GM21723 (cell line): ENCODE measurements at regions not wholly inside any gene's neighbourhood (a gene's known extent, or its start where the extent isn't known, plus 50 kb on each side); places are given as distances from the start of the nearest gene placed in this dataset.

Experiments used
- ATAC-seq: cut with Tn5 transposase; IDR thresholded peaks from one replicate; pipeline ENCODE4 v1.9.1; 2021; ENCODE audit warnings: mild to moderate bottlenecking, moderate library complexity; ENCODE audit not compliant: unreplicated experiment

DNA sequence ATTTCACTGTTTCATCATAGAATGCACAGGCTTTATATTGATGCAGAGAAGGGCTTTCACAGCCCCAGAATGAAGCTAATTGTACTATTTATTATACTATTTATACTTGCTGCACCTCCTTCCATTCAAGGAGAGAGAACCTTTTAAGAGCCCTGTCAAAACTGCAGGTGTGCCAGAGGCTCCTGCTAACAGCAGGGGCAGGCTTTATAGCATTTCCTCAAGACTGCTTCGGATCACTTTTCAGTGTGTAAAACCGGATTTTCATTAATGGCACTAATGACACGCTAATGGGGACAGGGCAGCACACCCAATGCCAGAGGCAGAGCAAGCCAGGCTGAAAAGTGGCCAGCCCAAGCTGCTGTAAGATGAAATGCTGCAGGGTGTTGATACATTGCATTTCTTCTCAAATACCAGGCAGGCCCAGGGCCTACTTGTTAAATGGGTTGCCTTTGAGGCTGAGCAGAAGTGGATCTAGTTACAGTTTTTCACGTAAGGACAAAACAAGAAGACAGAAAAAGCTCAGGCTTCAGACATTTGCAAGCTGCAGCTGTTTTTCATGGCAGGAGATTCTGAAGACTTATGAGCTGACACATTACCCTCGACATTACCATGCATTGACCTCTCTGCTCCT is 487.7 kb upstream of the BTBD3 start:
- no peak for ATAC-seq

DNA sequence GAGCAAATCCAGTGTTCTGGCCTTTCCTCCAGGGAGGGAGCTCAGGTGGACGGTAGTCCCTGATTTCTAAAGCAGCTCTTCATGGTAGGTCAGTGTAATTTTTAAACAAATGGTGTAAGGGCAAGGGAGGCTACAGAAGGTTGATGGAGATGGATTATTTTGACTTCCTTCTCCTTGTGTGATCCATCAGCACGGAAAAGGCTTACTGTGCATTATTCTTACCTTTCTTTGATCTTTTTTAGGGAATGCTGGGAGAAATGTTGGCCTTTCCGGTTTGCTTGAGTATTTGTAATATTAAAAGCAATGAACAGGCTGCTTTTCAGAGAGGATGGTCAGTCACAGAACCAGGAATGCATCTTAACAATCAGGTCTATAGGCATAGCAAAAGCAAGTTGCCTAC is 487.0 kb upstream of the BTBD3 start:
- ATAC-seq = no peak

DNA sequence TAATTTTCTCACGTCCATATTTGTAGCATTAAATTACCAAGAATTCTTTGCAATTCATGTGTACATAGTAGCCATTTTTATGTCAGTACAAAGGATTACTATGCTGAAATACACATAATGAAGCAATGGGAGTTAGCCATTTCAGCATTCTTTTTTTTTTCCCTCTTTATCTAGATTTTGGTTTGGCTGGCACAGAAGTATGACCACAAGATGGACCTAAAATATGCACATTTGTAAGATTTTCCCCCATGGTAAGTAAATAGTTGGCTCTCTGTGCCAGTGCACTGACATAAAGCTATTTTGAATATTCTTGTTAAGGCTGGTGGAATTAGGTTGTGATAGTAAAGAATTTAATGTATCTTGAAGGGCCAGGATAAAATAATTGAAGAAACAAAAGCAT is 486.1 kb upstream of the BTBD3 start:
- ATAC-seq = no peak

DNA sequence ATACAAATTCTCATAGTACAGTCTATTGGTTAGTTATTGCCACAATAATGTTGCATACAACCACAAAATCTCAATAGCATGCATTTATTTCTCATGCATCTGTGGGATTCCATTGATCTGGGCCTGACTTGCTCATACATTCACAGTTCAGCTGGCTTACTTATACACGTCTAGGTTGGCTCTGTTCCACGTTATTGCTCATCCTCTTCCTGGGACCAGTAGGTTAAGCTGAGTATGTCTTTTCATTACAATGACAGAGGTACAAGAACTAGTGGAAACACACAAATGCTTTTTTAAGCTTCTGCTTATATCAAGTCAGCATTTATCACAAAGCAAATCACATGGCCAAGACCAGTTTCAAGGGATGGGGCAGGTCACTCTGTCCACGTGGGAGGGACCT is 485.3 kb upstream of the BTBD3 start:
- no peak for ATAC-seq

DNA sequence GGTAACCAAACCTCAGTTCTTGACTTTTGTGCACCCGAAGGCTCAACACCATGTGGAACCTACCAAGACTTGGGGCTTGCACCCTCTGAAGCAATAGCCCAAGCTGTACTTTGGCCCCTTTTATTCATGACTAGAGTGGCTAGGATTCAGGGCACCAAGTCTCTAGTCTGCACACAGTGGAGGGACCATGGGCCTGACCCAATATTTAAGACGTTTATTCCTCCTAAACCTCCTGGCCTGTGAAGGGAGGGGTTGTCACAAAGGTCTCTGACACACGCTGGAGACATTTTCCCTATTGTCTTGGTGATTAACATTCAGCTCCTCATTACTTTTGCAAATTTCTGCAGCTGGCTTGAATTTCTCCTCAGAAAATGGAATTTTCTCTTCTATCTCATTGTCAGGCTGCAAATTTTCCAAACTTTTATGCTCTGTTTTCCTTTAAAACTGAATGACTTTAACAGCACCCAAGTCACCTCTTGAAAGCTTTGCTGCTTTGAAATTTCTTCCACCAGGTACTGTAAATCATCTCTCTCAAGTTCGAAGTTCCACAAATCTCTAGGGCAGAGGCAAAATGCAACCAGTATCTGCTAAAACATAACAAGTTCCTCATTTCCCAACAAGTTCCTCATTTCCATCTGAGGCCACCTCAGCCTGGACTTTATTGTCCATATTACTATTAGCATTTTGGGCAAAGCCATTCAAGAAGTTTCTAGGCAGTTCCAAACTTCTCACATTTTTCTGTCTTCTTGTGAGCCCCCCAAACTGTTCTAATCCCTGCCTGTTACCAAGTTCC is 481.4 kb upstream of the BTBD3 start:
- ATAC-seq = no peak

DNA sequence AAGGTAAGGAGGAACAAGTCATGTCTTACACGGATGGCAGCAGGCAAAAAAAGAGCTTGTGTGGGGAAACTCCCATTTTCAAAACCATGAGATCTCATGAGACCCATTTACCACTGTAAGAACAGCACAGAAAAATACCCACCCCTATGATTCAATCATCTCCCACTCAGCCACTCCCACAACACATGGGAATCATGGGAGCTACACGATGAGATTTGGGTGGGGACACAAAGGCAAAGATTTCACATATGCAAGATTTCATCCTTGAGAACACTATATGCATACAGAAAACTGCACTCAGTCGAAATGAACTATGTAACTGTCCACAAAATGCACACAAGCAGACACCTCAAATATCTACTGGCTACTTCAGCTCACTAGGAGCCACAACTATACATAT is 480.6 kb upstream of the BTBD3 start:
- no peak for ATAC-seq

DNA sequence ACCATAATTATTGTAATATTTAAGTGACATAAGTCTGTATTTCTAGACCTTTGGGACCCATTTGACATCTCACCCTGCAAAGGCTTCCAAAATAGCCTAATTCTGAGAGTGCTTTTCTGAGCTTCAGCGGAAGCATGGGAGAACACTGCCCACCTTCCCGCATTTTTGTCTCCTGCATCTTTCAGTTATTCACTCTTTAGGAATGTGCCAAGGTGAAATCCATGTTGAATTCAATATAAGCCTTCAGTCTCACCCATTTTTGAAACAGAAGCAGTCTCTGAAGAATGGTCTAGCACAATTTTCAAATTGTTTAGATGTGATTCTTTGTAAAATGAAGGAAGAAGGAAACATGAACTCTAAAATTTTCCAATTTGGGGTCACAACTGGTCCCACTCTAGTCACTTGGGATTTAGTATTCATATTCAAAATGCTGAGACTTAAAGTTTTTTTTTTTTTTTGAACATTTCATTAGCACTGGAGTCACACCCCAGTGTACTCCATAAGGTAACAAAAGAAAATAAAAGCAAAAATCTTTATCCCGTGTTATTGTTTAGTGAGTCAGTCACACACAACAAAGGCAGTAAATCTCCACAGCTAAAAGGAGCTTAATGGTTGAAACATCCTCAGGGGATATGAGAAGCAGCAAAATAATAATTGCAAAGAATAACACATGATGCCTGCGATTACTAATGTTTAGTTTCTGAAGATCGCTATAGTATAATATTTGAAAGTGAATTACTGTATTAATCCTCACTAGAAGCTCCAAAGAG is 479.9 kb upstream of the BTBD3 start:
- no peak for ATAC-seq

DNA sequence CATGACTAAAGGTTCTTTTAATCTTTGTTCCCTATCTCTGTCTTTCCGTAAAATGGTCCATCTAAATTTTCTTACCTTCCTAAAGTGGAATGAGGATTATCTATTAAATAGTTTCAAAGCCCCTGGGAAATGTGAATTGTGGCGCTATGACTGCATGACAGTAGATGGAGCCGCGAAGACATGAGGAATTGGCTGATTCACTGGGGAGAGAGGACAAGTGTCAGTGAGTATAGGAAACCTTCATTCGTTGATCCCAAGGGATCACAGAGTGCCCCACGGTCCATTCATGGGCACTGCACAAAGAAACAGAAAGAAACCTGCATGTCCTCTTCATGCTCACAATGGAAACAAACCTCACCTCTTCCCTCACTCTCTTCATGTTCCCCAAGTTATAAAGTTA is 479.3 kb upstream of the BTBD3 start:
- ATAC-seq = no peak

DNA sequence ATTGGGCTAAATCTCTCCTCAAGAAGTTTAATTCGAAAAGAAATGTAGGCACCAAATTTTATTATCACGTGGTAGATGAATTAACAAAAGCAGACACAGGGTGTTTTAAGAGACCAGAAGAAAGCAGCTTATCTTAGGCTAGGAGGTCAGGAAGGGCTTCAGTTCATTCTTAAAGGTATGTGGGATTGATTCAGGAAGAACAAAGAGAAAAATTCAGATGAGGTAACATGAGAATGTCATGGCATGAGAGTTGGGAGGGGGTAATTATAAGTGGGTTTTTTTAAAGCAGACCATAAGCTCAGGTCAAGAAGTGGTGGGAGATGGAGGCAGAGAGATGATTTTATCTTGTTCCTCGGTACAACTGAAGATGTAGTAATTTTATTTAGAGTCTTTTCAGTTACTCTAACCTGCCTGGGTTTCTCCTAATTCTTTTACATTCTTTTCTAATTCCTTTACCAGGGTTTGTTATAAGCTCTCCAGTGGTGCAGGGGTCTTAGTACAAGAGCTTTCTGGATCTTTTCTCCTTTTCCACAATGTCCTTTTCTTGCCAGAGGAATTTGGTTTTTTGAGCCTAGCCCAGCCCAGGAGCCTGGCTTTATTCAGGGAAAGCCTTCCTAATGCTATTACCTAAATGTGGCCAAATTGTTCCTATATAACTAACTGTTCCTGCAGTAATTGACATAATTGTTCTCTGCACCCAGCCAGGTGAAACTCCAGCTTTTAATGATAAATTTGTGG is 474.1 kb upstream of the BTBD3 start:
- ATAC-seq = no peak

DNA sequence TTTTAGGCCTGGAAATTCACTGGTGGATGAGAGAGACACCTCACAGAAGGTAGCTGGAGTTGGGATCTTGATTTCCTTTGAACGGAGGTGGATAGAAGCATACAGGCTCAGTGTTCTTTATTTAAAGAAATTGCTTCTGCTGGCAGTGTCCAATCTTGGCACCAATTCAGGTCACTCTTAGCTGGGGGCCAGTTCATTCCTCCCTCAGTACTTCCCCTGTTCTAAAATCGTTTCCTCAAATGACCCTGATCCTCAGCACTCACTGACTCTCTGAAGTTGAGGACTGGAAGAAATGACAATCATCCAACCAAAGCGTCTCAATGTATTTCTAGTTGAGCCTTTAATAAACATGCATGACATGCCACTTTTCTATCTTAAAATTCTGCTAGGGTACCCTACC is 472.5 kb upstream of the BTBD3 start:
- no peak for ATAC-seq

DNA sequence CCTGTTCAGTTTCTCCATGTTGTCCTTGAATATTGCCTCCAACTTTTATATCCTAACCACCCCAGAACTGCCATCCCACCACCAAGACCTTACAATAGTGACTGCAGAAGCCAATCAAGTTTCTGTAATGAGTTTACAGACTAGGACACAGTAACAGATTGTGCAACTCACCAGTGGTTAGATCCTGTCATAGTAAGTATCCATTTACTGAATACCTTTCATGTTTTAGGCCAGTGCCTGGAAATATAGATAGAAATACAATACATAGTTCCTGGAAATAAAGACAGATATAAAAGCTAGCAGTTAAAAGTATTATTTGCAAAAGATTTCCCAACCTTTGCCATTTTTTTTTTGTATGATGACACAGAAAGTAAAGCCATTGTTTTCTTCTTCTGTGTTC is 471.8 kb upstream of the BTBD3 start:
- ATAC-seq = no peak

DNA sequence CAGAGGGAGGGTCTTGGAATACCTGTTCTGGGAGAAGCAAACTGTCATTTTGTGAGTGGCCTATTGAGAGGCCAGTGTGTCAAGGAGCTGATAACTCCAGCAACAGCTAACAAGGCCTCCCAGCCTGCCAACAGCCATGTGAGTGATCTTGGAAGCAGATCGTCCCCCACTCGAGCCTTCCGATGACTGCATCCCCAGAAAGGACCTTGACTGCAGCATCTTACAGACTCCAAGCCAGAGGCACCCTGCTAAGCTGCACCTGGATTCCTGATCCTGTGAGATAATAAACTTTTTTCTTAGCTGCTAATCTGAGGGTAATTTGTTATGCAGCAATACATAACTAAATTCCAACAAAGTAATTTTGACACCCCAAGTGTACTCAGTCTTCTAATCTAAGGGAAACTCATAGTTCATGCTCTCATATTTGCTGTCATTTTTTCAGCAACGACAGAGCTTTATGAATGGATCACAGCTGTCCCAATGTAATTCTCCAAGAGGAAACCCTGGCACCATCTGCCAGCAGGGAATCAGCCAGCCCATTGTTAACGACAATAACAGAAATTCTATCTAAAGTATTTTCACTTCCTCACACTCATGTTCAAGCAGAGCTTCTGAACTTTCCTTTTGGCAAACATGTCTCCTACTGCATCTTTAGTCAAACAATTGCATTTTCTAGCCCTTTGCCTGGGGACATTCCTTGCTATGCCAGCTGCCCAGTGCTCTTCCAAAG is 470.2 kb upstream of the BTBD3 start:
- ATAC-seq = no peak

DNA sequence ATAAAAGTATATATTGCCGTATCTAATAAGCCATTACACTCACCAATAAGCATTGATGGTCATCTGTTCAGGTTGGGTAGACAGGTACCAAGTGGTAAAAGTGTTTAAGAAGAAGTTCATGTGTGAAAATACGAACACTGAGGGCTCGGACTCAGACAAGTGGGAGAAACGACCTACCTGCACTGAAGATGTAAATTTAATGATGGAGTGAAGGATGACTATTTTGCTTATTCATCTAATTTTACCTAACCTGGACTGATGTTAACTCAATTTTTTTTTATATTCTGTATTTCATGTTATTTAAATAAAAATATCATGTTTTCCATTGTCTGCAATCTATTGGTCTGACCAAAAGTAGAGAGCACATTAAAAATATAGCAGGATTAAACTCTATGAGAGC is 469.1 kb upstream of the BTBD3 start:
- no peak for ATAC-seq

DNA sequence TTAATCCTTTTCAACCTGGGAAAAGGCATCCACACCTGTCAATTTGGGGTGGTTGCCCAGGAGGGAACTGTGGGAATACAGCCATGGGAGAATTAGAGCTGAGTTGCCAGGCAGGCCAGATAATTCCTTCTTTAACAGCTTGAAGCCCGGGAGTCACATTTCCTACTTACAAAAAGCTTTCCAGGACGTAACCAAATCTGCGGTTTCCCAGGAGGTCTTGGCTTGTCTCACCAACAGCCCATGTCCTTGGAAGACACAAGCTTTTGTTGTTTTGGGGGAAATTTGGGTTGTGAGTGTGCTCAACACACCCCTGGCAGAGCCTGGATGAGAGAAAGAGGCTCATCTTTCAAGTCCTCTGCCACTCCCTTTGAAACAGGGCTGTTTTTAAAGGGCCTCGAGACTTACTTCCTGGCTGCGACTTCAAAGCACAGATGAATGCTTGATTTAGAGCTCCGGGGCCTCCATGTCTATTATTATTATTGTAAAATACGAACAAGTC is 465.9 kb upstream of the BTBD3 start:
- ATAC-seq = no peak

DNA sequence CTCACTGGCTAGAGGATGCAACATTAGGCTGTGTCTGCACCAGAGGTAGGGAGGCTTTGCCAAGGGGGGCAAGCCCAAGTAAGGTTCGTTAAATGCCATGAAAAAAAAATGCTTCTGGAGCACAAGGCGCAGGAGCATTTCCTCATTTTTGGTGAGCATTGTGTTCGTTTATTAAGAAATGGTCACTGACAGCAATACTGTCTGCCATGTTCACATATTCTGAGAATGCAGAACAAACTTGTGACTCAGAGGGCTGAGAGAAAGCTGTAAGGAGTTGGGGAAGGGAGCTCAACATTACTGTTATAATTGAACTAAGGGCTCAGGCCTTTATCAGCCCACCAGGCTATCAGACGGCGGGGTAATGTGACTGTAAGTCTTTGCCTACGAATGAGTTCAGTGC is 465.4 kb upstream of the BTBD3 start:
- no peak for ATAC-seq

DNA sequence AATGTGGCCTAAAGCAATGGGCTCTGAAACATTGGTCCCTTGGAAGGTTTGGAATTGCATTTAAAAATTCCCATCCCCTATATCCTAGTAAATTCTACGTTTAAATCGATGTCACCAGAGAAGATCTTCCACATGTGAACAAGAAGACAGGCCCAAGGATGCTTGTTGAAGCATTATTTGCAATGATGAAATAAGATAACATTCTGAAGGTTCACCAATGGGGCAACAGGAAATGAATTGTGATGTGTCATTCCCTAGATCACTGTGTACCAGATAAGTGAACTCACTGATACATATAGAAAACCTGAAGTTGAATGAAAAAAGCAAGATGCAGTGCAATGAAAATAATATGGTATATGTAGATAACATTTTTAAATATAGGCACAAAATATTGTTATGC is 464.3 kb upstream of the BTBD3 start:
- ATAC-seq = no peak

DNA sequence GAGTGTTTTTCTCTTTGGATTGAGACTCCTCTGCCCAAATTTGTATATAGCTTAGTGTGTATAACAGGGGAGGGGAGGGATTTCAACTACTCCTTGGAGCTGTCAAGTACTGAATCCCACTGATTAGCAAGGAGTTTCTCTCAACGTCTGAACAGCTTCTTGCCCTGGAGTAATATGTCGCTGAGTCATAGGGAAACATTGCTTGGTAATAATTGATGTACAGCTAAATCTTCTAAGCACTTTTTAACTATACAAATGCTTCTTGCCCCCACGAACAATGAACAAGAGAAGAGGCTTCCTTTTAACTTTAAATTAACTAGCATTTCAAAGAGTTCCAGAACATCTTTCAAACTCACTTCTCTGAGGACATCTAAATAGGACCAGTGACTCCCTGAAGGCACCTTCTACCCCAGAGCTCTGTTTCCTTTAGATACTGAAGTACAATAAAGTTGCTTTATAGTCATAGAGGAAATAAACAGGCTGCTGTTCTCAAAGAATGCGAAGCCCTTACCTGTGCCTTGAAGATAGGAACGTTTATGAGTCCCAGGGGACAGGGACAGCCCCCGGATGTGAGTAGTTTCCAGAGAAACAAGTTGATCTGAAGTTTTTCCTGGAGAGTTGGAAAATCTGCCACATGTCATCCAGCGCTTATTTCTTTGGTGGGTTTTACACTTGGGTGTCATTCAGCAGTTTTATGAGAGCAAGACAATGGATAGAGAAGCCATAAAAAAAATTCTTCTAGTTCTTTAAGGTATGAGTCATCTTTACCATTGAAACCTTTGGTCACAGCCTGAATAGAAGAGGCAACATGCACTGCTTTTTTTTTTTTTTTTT is 462.5 kb upstream of the BTBD3 start:
- ATAC-seq = no peak

DNA sequence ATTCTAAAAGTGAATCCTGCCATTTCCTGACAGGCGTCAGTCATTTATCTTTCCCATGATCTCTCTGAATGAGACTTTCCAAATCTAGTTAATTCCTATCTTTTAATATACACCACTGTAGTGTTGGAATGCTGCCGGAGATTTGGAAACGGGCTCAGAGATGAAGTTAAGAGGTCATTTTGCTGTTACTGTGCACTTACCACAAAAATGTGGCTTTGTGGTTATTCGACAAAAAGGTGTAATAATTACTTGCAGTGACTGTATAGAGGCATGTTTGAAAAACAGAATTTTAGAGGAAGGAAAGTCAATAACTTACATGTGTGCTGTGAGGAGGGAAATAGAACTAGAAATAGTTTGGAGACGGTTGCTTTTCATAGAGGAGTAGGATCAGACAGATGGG is 460.2 kb upstream of the BTBD3 start:
- ATAC-seq = no peak

DNA sequence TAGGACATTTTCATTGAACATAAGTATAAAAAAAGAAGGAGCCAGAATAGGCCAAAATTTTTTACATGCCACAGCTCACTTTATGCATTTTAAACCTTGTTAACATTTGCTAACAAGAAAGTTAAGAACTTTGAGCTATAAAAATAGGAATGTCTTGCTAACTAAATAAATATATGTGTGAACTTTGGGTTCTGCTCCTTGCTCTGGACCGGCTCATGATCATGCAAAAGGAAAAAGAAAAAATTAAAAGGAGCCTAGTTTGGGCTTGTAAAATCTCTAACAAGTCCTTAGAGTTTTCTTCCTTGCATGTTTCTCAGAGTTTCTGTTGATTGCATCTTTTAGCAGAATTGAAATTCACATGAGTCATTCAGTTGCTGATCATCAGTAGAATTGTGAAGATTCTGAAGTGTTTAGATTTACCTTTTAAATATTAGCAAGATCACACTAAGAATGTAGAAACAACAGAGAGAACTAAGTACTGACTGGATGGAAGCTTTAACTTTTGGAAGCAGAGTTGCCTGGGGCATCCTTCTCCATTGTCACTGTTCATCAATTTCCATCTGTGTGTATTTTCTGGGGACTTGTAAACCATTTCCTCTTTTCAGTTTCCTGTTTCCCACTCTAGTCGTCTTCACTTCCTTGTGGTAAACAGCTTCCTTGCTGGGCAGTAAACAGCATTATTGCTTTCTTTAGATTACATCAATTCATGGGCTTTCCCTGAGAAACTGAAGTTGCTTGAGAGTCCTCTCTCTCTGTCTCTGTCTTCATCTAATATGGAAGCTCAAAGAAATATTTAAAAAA is 458.4 kb upstream of the BTBD3 start:
- no peak for ATAC-seq
